ENCODE measurements at regions not wholly inside any gene's neighbourhood (a gene's known extent, or its start where the extent isn't known, plus 50 kb on each side); places are given as distances from the start of the nearest gene placed in this dataset.

- WGBS, 2 donors, result 87 to 95% methylated on average over 3 of the region's 3 CpGs
- intact Hi-C loops (cut with DNase I), result no loop called here
- H3K27me3 ChIP-seq, result no peaks in the 10 kb centered on the region
Observed at GRCh38 chr4:138773321-138773720, 242.3 kb upstream of the NOCT start.

GRCh38 chr4:138772366-138772765, 243.2 kb upstream of the NOCT start:
- intact Hi-C loops (cut with DNase I), result no loop called here

More at GRCh38 chr4:138773321-138773720, 242.3 kb upstream of the NOCT start:
- no peak for DNase-seq
- Histone ChIP-seq H3K4me3 (no peak overlapping the region), H3K9me3 (no peaks in the 10 kb centered on the region), H3K36me3 (no peaks in the 10 kb centered on the region), H3K27ac (no peak overlapping the region), H3K4me1 (no peaks in the 10 kb centered on the region)
- no peak for TF ChIP-seq CTCF (IDR thresholded peaks at IDR 0.05)
- no peak for TF ChIP-seq POLR2A (IDR thresholded peaks at IDR 0.05)

GRCh38 chr4:138770818-138771217, 244.8 kb upstream of the NOCT start:
- no peak for DNase-seq
- no peaks in the 10 kb centered on the region for H3K4me1 ChIP-seq
- no peaks in the 10 kb centered on the region for H3K27me3 ChIP-seq
- WGBS, 2 donors, result 73 to 90% methylated on average over 4 of the region's 4 CpGs
- no peak overlapping the region for H3K27ac ChIP-seq
- H3K9me3 ChIP-seq, result no peaks in the 10 kb centered on the region
- H3K36me3 ChIP-seq, result no peaks in the 10 kb centered on the region
- intact Hi-C loops (cut with DNase I), result no loop called here
- H3K4me3 ChIP-seq, result no peak overlapping the region
- TF ChIP-seq POLR2A (IDR thresholded peaks at IDR 0.05) (no peak), CTCF (IDR thresholded peaks at IDR 0.05) (no peak)

More at GRCh38 chr4:138772366-138772765, 243.2 kb upstream of the NOCT start:
- Histone ChIP-seq H3K4me3 (no peak overlapping the region), H3K27ac (no peak overlapping the region), H3K36me3 (no peaks in the 10 kb centered on the region), H3K27me3 (no peaks in the 10 kb centered on the region), H3K9me3 (no peaks in the 10 kb centered on the region), H3K4me1 (no peaks in the 10 kb centered on the region)
- TF ChIP-seq CTCF (IDR thresholded peaks at IDR 0.05) (no peak), POLR2A (IDR thresholded peaks at IDR 0.05) (no peak)
- DNase-seq, result no peak

- Histone ChIP-seq H3K9me3 (no peaks in the 10 kb centered on the region), H3K27me3 (no peaks in the 10 kb centered on the region), H3K4me1 (no peaks in the 10 kb centered on the region), H3K27ac (no peak overlapping the region), H3K36me3 (no peaks in the 10 kb centered on the region), H3K4me3 (no peak overlapping the region)
- intact Hi-C loops (cut with DNase I), result no loop called here
- TF ChIP-seq CTCF (IDR thresholded peaks at IDR 0.05), result no peak
- TF ChIP-seq POLR2A (IDR thresholded peaks at IDR 0.05), result no peak
- DNase-seq, result no peak
- WGBS, 2 donors, result 88 to 89% methylated on average over 7 to 8 of the region's 8 CpGs
Observed at GRCh38 chr4:138766332-138766731, 249.2 kb upstream of the NOCT start.

DNA sequence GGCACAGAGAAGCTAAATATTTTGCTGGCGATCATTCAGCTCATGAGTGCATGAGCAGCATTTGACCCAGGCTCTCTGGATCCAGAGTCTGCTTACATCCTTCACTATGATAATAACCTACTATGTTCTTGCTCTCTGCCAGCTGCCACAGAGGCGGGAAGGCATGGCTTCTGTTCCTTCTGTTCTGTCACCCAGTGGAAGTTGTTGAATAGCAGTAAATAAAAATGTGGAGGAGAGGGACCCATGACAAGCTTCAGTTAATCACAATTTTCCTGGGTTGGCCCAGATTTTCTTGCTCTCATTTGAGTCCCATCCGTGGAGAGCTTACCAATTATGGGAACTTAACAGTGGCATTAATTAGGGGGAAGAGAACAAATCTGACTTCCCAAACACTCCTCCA, 250.1 kb upstream of the NOCT start:
- TF ChIP-seq POLR2A (IDR thresholded peaks at IDR 0.05), result no peak
- TF ChIP-seq CTCF (IDR thresholded peaks at IDR 0.05), result no peak
- H3K36me3 ChIP-seq, result no peaks in the 10 kb centered on the region
- 79 to 82% methylated on average over 2 to 3 of the region's 3 CpGs for WGBS, 2 donors
- no peaks in the 10 kb centered on the region for H3K27me3 ChIP-seq
- no peaks in the 10 kb centered on the region for H3K4me1 ChIP-seq
- no peak for DNase-seq
- no peak overlapping the region for H3K27ac ChIP-seq
- no peaks in the 10 kb centered on the region for H3K9me3 ChIP-seq
- intact Hi-C loops (cut with DNase I), result no loop called here
- H3K4me3 ChIP-seq, result no peak overlapping the region

Data from esophagus squamous epithelium (tissue), 5 donors.